ENCODE measurements at regions not wholly inside any gene's neighbourhood (a gene's known extent, or its start where the extent isn't known, plus 50 kb on each side); places are given as distances from the start of the nearest gene placed in this dataset.

DNA sequence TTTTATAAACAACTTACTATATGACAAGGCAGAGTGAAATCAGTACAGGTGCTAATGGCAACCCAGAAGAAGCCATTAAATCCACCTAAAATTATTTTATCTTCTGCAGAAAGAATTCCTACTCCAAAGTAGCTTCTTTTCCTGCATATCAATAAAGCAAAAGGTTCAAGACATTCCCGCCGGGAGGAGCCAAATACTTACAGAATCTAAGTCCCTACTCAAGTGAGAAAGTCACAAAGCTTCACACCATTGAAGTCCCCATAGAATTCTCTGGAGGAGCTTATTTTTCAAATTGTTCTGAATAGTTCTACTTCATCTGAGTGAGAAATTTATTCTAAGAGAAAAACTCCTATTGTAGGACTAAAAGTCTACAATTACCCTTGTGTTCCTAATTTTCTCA is 233.7 kb upstream of the HNRNPA3 start:
- H3K27ac ChIP-seq (ENCODE audit: low read depth in 1 of 2, low read length in 2 of 2) = no peak overlapping the region
- no peaks in the 10 kb centered on the region for H3K4me1 ChIP-seq (ENCODE audit: control insufficient read depth in 4 of 4, insufficient read depth in 4 of 4, low read length in 3 of 4)
- 78% methylated on average over 2 of the region's 2 CpGs for WGBS
- no peak for DNase-seq (ENCODE audit: low spot score)
- no peaks in the 10 kb centered on the region for H3K9me3 ChIP-seq (ENCODE audit: control insufficient read depth in 4 of 4, low read length in 3 of 4)
- TF ChIP-seq GABPA (IDR thresholded peaks at IDR 0.05 in 1 of 2, conservative IDR thresholded peaks at IDR 0.05 in 1 of 2) (no peak), MAX (IDR thresholded peaks at IDR 0.05) (no peak), ATF3 (IDR thresholded peaks at IDR 0.05) (no peak), HNF4G (IDR thresholded peaks at IDR 0.05) (no peak), FOXA1 (IDR thresholded peaks at IDR 0.05) (no peak), SP1 (IDR thresholded peaks at IDR 0.05) (no peak), RXRA (IDR thresholded peaks at IDR 0.05) (no peak), RAD21 (IDR thresholded peaks at IDR 0.05) (no peak), TAF1 (conservative IDR thresholded peaks at IDR 0.05) (no peak)
- no peaks in the 10 kb centered on the region for H3K36me3 ChIP-seq (ENCODE audit: control insufficient read depth in 4 of 4, insufficient read depth in 3 of 4, low read depth in 1 of 4, low read length in 3 of 4)
- no peak overlapping the region for H3K9ac ChIP-seq (ENCODE audit: low read depth in 1 of 2, low read length in 2 of 2)
- no peak overlapping the region for H3K4me3 ChIP-seq (ENCODE audit: low read depth in 1 of 3, low read length in 3 of 3)
- no peaks in the 10 kb centered on the region for H3K27me3 ChIP-seq (ENCODE audit: control insufficient read depth in 4 of 4, insufficient read depth in 4 of 4, low read length in 3 of 4)

GRCh38 chr2:176979981-176980710 is 232.4 kb upstream of the HNRNPA3 start:
- no peak overlapping the region for H3K4me3 ChIP-seq (ENCODE audit: low read depth in 1 of 3, low read length in 3 of 3)
- H3K27me3 ChIP-seq (ENCODE audit: control insufficient read depth in 4 of 4, insufficient read depth in 4 of 4, low read length in 3 of 4) = peaks cover 0 to 3% (median 0%) of the 10 kb centered on the region in 4 donors
- no peaks in the 10 kb centered on the region for H3K9me3 ChIP-seq (ENCODE audit: control insufficient read depth in 4 of 4, low read length in 3 of 4)
- WGBS = 57% methylated on average over 2 of the region's 2 CpGs
- DNase-seq (ENCODE audit: low spot score) = no peak
- no peak overlapping the region for H3K27ac ChIP-seq (ENCODE audit: low read depth in 1 of 2, low read length in 2 of 2)
- no peaks in the 10 kb centered on the region for H3K36me3 ChIP-seq (ENCODE audit: control insufficient read depth in 4 of 4, insufficient read depth in 3 of 4, low read depth in 1 of 4, low read length in 3 of 4)
- no peak overlapping the region for H3K9ac ChIP-seq (ENCODE audit: low read depth in 1 of 2, low read length in 2 of 2)
- H3K4me1 ChIP-seq (ENCODE audit: control insufficient read depth in 4 of 4, insufficient read depth in 4 of 4, low read length in 3 of 4) = no peaks in the 10 kb centered on the region
- TF ChIP-seq RAD21 (IDR thresholded peaks at IDR 0.05) = no peak
- TF ChIP-seq EGR1 (IDR thresholded peaks at IDR 0.05; ENCODE audit: low read depth in 2 of 2) = no peak
- no peak for TF ChIP-seq RXRA (IDR thresholded peaks at IDR 0.05)
- no peak for TF ChIP-seq YY1 (IDR thresholded peaks at IDR 0.05)
- no peak for TF ChIP-seq SP1 (IDR thresholded peaks at IDR 0.05)
- TF ChIP-seq GABPA (IDR thresholded peaks at IDR 0.05 in 1 of 2, conservative IDR thresholded peaks at IDR 0.05 in 1 of 2) = no peak

- H3K4me3 ChIP-seq (ENCODE audit: low read depth in 1 of 3, low read length in 3 of 3) = no peak overlapping the region
- TF ChIP-seq, protein P1, sequence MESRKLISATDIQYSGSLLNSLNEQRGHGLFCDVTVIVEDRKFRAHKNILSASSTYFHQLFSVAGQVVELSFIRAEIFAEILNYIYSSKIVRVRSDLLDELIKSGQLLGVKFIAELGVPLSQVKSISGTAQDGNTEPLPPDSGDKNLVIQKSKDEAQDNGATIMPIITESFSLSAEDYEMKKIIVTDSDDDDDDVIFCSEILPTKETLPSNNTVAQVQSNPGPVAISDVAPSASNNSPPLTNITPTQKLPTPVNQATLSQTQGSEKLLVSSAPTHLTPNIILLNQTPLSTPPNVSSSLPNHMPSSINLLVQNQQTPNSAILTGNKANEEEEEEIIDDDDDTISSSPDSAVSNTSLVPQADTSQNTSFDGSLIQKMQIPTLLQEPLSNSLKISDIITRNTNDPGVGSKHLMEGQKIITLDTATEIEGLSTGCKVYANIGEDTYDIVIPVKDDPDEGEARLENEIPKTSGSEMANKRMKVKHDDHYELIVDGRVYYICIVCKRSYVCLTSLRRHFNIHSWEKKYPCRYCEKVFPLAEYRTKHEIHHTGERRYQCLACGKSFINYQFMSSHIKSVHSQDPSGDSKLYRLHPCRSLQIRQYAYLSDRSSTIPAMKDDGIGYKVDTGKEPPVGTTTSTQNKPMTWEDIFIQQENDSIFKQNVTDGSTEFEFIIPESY (IDR thresholded peaks at IDR 0.05) = no peak
- no peak for TF ChIP-seq ATF3 (IDR thresholded peaks at IDR 0.05)
- 64% methylated on average over 4 of the region's 4 CpGs for WGBS
- no peaks in the 10 kb centered on the region for H3K9me3 ChIP-seq (ENCODE audit: control insufficient read depth in 4 of 4, low read length in 3 of 4)
- no peak overlapping the region for H3K9ac ChIP-seq (ENCODE audit: low read depth in 1 of 2, low read length in 2 of 2)
- H3K36me3 ChIP-seq (ENCODE audit: control insufficient read depth in 4 of 4, insufficient read depth in 3 of 4, low read depth in 1 of 4, low read length in 3 of 4) = no peaks in the 10 kb centered on the region
- H3K4me1 ChIP-seq (ENCODE audit: control insufficient read depth in 4 of 4, insufficient read depth in 4 of 4, low read length in 3 of 4) = no peaks in the 10 kb centered on the region
- no peak for DNase-seq (ENCODE audit: low spot score)
- H3K27me3 ChIP-seq (ENCODE audit: control insufficient read depth in 4 of 4, insufficient read depth in 4 of 4, low read length in 3 of 4) = peaks cover 0 to 15% (median 2%) of the 10 kb centered on the region in 4 donors
- no peak overlapping the region for H3K27ac ChIP-seq (ENCODE audit: low read depth in 1 of 2, low read length in 2 of 2)
Measured at GRCh38 chr2:176984987-176985386, 227.6 kb upstream of the HNRNPA3 start.
